WTC11 (cell line): ENCODE measurements at regions not wholly inside any gene's neighbourhood (a gene's known extent, or its start where the extent isn't known, plus 50 kb on each side); places are given as distances from the start of the nearest gene placed in this dataset.

Source experiments
- ATAC-seq: fragments of 200-7000 bp; cut with Tn5 transposase; 2 replicates; pipeline ENCODE4 v1.10.0; 2021; ENCODE audit warnings: mild to moderate bottlenecking, moderate library complexity
- CTCF ChIA-PET: fragments of 300-600 bp; sonication (Branson Sonifier 250); formaldehyde crosslinking; loops from one replicate; lab custom pipeline; 2021; ENCODE audit warnings: antibody characterized with exemption; lab: Charles Lee
- POLR2A ChIA-PET: fragments of 350-600 bp; sonication (Branson Sonifier 250); formaldehyde crosslinking; loops from one replicate; lab custom pipeline; 2021; ENCODE audit warnings: antibody characterized with exemption; lab: Charles Lee
- DNase-seq: peaks from one replicate; pipeline ENCODE4 v3.0.0; 2021; ENCODE audit warnings: low spot score
- H3K27ac Mint-ChIP-seq: 2 replicates; pipeline ENCODE4 v1.8.0; 2021; ENCODE audit warnings: mixed read lengths
- H3K27me3 Mint-ChIP-seq: 2 replicates; pipeline ENCODE4 v1.8.0; 2021; ENCODE audit warnings: low read depth, mild to moderate bottlenecking, moderate library complexity, mixed read lengths
- H3K36me3 Mint-ChIP-seq: 2 replicates; pipeline ENCODE4 v1.8.0; 2021; ENCODE audit warnings: mixed read lengths
- H3K4me1 Mint-ChIP-seq: 2 replicates; pipeline ENCODE4 v1.8.0; 2022; ENCODE audit warnings: mixed read lengths
- H3K4me3 Mint-ChIP-seq: 2 replicates; pipeline ENCODE4 v1.8.0; 2021; ENCODE audit warnings: mild to moderate bottlenecking, moderate library complexity, mixed read lengths
- H3K9me3 Mint-ChIP-seq: 2 replicates; pipeline ENCODE4 v1.8.0; 2021; ENCODE audit warnings: mixed read lengths
- ATF3 ChIP-seq: sonication (generic); formaldehyde crosslinking; conservative IDR thresholded peaks from 2 replicates; pipeline ENCODE4 v1.8.1; 2022; ENCODE audit warnings: mild to moderate bottlenecking, missing genetic modification reagents
- E2F1 ChIP-seq: sonication (generic); formaldehyde crosslinking; IDR thresholded peaks from 2 replicates; pipeline ENCODE4 v1.8.0; 2022; ENCODE audit warnings: mild to moderate bottlenecking, missing genetic modification reagents
- ESRRA ChIP-seq: sonication (generic); formaldehyde crosslinking; IDR thresholded peaks from 2 replicates; pipeline ENCODE4 v1.8.1; 2022; ENCODE audit warnings: mild to moderate bottlenecking, missing genetic modification reagents, borderline replicate concordance
- ETV6 ChIP-seq: sonication (generic); formaldehyde crosslinking; IDR thresholded peaks from 2 replicates; pipeline ENCODE4 v1.8.1; 2022; ENCODE audit warnings: mild to moderate bottlenecking, missing genetic modification reagents
- FOXJ3 ChIP-seq: sonication (generic); formaldehyde crosslinking; IDR thresholded peaks from 2 replicates; pipeline ENCODE4 v1.9.0; 2021; ENCODE audit warnings: missing genetic modification reagents, mild to moderate bottlenecking, borderline replicate concordance
- FOXK1 ChIP-seq: sonication (generic); formaldehyde crosslinking; IDR thresholded peaks from 2 replicates; pipeline ENCODE4 v1.8.0; 2022; ENCODE audit warnings: mild to moderate bottlenecking, moderate library complexity, missing genetic modification reagents
- FOXP1 ChIP-seq: sonication (generic); formaldehyde crosslinking; IDR thresholded peaks from 2 replicates; pipeline ENCODE4 v1.8.0; 2022; ENCODE audit warnings: missing genetic modification reagents, mild to moderate bottlenecking, moderate library complexity, borderline replicate concordance
- HMGA2 ChIP-seq: fragments of 250-450 bp; sonication (Bioruptor Pico); IDR thresholded peaks from 2 replicates; pipeline ENCODE4 v1.4.0; 2021; ENCODE audit warnings: mild to moderate bottlenecking, moderate library complexity
- MXD4 ChIP-seq: fragments of 250-450 bp; sonication (Bioruptor Pico); IDR thresholded peaks from 2 replicates; pipeline ENCODE4 v1.8.0; 2021; ENCODE audit warnings: mild to moderate bottlenecking, moderate library complexity, borderline replicate concordance
- NR3C1 ChIP-seq: sonication (generic); formaldehyde crosslinking; conservative IDR thresholded peaks from 2 replicates; pipeline ENCODE4 v1.8.1; 2023; ENCODE audit warnings: low read depth, mild to moderate bottlenecking, missing genetic modification reagents
- OVOL2 ChIP-seq: fragments of 250-450 bp; sonication (Bioruptor Pico); IDR thresholded peaks from 2 replicates; pipeline ENCODE4 v1.9.0; 2021; ENCODE audit warnings: mild to moderate bottlenecking, borderline replicate concordance
- PREB ChIP-seq: sonication (generic); formaldehyde crosslinking; IDR thresholded peaks from 2 replicates; pipeline ENCODE4 v1.8.1; 2022; ENCODE audit warnings: mild to moderate bottlenecking, missing genetic modification reagents, moderate library complexity, borderline replicate concordance
- RELA ChIP-seq: sonication (generic); formaldehyde crosslinking; IDR thresholded peaks from 2 replicates; pipeline ENCODE4 v1.8.1; 2022; ENCODE audit warnings: missing genetic modification reagents, mild to moderate bottlenecking, borderline replicate concordance
- SMAD4 ChIP-seq: sonication (generic); formaldehyde crosslinking; IDR thresholded peaks from 2 replicates; pipeline ENCODE4 v1.8.0; 2022; ENCODE audit warnings: mild to moderate bottlenecking, missing genetic modification reagents
- USF2 ChIP-seq: sonication (generic); formaldehyde crosslinking; IDR thresholded peaks from 2 replicates; pipeline ENCODE4 v1.8.1; 2023; ENCODE audit warnings: mild to moderate bottlenecking, missing genetic modification reagents, moderate library complexity
- ZNF219 ChIP-seq: sonication (generic); formaldehyde crosslinking; IDR thresholded peaks from 2 replicates; pipeline ENCODE4 v1.8.0; 2023; ENCODE audit warnings: missing genetic modification reagents, mild to moderate bottlenecking, borderline replicate concordance
- TF ChIP-seq, protein P1 (sequence below): sonication (generic); formaldehyde crosslinking; IDR thresholded peaks from 2 replicates; pipeline ENCODE4 v1.8.1; 2022; ENCODE audit warnings: low read depth, mild to moderate bottlenecking, moderate library complexity, missing genetic modification reagents, borderline replicate concordance
- TF ChIP-seq, protein P2 (sequence below): sonication (generic); formaldehyde crosslinking; conservative IDR thresholded peaks from 2 replicates; pipeline ENCODE4 v1.8.1; 2023; ENCODE audit warnings: mild to moderate bottlenecking, low read depth, missing genetic modification reagents, moderate library complexity
- TF ChIP-seq, protein P3 (sequence below): sonication (generic); formaldehyde crosslinking; IDR thresholded peaks from 2 replicates; pipeline ENCODE4 v1.8.1; 2023; ENCODE audit warnings: mild to moderate bottlenecking, missing genetic modification reagents, moderate library complexity
- TF ChIP-seq, protein P4 (sequence below): fragments of 250-450 bp; sonication (Bioruptor Pico); IDR thresholded peaks from 2 replicates; pipeline ENCODE4 v1.9.0; 2021; ENCODE audit warnings: moderate library complexity, mild to moderate bottlenecking, inconsistent platforms, borderline replicate concordance

DNA sequence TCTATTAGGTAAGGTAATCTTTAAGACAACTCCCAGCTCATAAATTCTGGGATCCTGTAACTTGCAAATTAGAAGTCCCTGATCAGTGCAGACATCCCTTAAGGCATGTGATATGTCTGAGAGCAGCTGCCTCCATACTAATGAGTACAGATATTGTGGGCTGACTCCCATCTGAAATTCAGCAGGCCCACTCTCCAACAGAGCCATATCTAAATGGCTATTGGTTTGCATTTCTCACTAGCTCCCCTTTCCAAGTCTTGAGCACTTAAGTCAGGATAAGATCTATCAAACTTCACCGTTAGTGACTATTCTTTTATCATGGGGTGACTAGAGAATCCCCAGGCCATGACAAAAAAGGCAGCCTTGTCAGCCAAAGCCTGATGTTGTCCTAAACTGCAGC lies 785.4 kb downstream of the IPMK start (continued):
- TF ChIP-seq, protein P1, sequence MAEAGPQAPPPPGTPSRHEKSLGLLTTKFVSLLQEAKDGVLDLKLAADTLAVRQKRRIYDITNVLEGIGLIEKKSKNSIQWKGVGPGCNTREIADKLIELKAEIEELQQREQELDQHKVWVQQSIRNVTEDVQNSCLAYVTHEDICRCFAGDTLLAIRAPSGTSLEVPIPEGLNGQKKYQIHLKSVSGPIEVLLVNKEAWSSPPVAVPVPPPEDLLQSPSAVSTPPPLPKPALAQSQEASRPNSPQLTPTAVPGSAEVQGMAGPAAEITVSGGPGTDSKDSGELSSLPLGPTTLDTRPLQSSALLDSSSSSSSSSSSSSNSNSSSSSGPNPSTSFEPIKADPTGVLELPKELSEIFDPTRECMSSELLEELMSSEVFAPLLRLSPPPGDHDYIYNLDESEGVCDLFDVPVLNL = no peak
- TF ChIP-seq E2F1 = no peak

GRCh38 chr10:57472823-57473619 lies 794.7 kb downstream of the IPMK start:
- ChIA-PET CTCF (no interaction called here), POLR2A (no interaction called here)
- Mint-ChIP-seq H3K27ac (no peak overlapping the region), H3K27me3 (no peaks in the 10 kb centered on the region), H3K9me3 (no peaks in the 10 kb centered on the region), H3K36me3 (no peaks in the 10 kb centered on the region), H3K4me3 (no peak overlapping the region), H3K4me1 (no peaks in the 10 kb centered on the region)
- TF ChIP-seq MXD4 (CRISPR knock-in tag) (no peak), NR3C1 (no peak), ATF3 (CRISPR knock-in tag) (no peak), PREB (no peak), USF2 (CRISPR knock-in tag) (no peak), FOXP1 (no peak), ESRRA (CRISPR knock-in tag) (no peak), SMAD4 (no peak), FOXJ3 (no peak), RELA (CRISPR knock-in tag) (no peak), HMGA2 (CRISPR knock-in tag) (no peak), ZNF219 (no peak), ETV6 (CRISPR knock-in tag) (no peak), FOXK1 (CRISPR knock-in tag) (no peak), OVOL2 (CRISPR knock-in tag) (no peak)
- TF ChIP-seq, protein P2, sequence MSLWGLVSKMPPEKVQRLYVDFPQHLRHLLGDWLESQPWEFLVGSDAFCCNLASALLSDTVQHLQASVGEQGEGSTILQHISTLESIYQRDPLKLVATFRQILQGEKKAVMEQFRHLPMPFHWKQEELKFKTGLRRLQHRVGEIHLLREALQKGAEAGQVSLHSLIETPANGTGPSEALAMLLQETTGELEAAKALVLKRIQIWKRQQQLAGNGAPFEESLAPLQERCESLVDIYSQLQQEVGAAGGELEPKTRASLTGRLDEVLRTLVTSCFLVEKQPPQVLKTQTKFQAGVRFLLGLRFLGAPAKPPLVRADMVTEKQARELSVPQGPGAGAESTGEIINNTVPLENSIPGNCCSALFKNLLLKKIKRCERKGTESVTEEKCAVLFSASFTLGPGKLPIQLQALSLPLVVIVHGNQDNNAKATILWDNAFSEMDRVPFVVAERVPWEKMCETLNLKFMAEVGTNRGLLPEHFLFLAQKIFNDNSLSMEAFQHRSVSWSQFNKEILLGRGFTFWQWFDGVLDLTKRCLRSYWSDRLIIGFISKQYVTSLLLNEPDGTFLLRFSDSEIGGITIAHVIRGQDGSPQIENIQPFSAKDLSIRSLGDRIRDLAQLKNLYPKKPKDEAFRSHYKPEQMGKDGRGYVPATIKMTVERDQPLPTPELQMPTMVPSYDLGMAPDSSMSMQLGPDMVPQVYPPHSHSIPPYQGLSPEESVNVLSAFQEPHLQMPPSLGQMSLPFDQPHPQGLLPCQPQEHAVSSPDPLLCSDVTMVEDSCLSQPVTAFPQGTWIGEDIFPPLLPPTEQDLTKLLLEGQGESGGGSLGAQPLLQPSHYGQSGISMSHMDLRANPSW (CRISPR knock-in tag) = no peak
- TF ChIP-seq, protein P3, sequence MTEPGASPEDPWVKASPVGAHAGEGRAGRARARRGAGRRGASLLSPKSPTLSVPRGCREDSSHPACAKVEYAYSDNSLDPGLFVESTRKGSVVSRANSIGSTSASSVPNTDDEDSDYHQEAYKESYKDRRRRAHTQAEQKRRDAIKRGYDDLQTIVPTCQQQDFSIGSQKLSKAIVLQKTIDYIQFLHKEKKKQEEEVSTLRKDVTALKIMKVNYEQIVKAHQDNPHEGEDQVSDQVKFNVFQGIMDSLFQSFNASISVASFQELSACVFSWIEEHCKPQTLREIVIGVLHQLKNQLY (CRISPR knock-in tag) = no peak
- TF ChIP-seq, protein P4, sequence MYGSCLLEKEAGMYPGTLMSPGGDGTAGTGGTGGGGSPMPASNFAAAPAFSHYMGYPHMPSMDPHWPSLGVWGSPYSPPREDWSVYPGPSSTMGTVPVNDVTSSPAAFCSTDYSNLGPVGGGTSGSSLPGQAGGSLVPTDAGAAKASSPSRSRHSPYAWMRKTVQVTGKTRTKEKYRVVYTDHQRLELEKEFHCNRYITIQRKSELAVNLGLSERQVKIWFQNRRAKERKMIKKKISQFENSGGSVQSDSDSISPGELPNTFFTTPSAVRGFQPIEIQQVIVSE (CRISPR knock-in tag) = no peak
- ATAC-seq = no peak
- no peak for DNase-seq
